Kidney epithelial cell (primary cell): ENCODE measurements at regions not wholly inside any gene's neighbourhood (a gene's known extent, or its start where the extent isn't known, plus 50 kb on each side); places are given as distances from the start of the nearest gene placed in this dataset.

Experiments
- DNase-seq: peaks from one replicate; pipeline ENCODE4 v3.0.0-alpha.2; 2010; ENCODE audit warnings: low read depth
- H3K27me3 ChIP-seq: 2 replicates; pipeline ENCODE4 v1.6.0; 2011; ENCODE audit warnings: low read length; ENCODE audit not compliant: control insufficient read depth, insufficient read depth
- H3K36me3 ChIP-seq: 2 replicates; pipeline ENCODE4 v1.5.1; 2011; ENCODE audit warnings: low read length; ENCODE audit not compliant: control insufficient read depth, insufficient read depth
- H3K4me3 ChIP-seq: 2 replicates; pipeline ENCODE4 v1.5.1; 2011; ENCODE audit warnings: low read depth, mild to moderate bottlenecking, control low read depth, low read length
- CTCF ChIP-seq: IDR thresholded peaks from 2 replicates; pipeline ENCODE4 v1.5.1; 2011; ENCODE audit warnings: mild to moderate bottlenecking, moderate library complexity, low read length, control low read depth, inconsistent platforms; ENCODE audit not compliant: insufficient read depth, poor library complexity, severe bottlenecking

GRCh38 chr4:180652533-180652932 is 1590.7 kb upstream of the TENM3 start:
- H3K4me3 ChIP-seq: no peak overlapping the region
- H3K36me3 ChIP-seq: no peaks in the 10 kb centered on the region
- DNase-seq: no peak
- no peaks in the 10 kb centered on the region for H3K27me3 ChIP-seq
- no peak for TF ChIP-seq CTCF

GRCh38 chr4:180655886-180656285 is 1587.3 kb upstream of the TENM3 start:
- no peak overlapping the region for H3K4me3 ChIP-seq
- no peak for TF ChIP-seq CTCF
- no peaks in the 10 kb centered on the region for H3K36me3 ChIP-seq
- DNase-seq: no peak
- H3K27me3 ChIP-seq: no peaks in the 10 kb centered on the region

- no peaks in the 10 kb centered on the region for H3K27me3 ChIP-seq
- no peak overlapping the region for H3K4me3 ChIP-seq
- TF ChIP-seq CTCF: no peak
- H3K36me3 ChIP-seq: no peaks in the 10 kb centered on the region
- no peak for DNase-seq
Observed at GRCh38 chr4:180657881-180658280, 1585.3 kb upstream of the TENM3 start.

GRCh38 chr4:180664766-180665368 is 1578.3 kb upstream of the TENM3 start:
- H3K4me3 ChIP-seq: no peak overlapping the region
- TF ChIP-seq CTCF: peak; percentile 64
- peak; percentile 56 for DNase-seq
- H3K27me3 ChIP-seq: no peaks in the 10 kb centered on the region
- H3K36me3 ChIP-seq: no peaks in the 10 kb centered on the region

GRCh38 chr4:180665481-180665880 is 1577.7 kb upstream of the TENM3 start:
- no peak for TF ChIP-seq CTCF
- Histone ChIP-seq H3K36me3 (no peaks in the 10 kb centered on the region), H3K4me3 (no peak overlapping the region), H3K27me3 (no peaks in the 10 kb centered on the region)
- DNase-seq: no peak
